ENCODE measurements at regions not wholly inside any gene's neighbourhood (a gene's known extent, or its start where the extent isn't known, plus 50 kb on each side); places are given as distances from the start of the nearest gene placed in this dataset.

GRCh38 chr3:13134879-13135206 lies 61.6 kb upstream of the IQSEC1 start:
- H3K36me3 ChIP-seq (ENCODE audit: control insufficient read depth, insufficient read depth, low read length) = no peaks in the 10 kb centered on the region
- H3K27me3 ChIP-seq (ENCODE audit: control insufficient read depth, insufficient read depth, low read length, poor library complexity, severe bottlenecking) = no peaks in the 10 kb centered on the region
- no peaks in the 10 kb centered on the region for H3K9me3 ChIP-seq (ENCODE audit: control insufficient read depth, low read length)
- no peak overlapping the region for H3K27ac ChIP-seq (ENCODE audit: low read depth, low read length)
- no peaks in the 10 kb centered on the region for H3K9me3 Mint-ChIP-seq
- no peaks in the 10 kb centered on the region for H3K4me1 Mint-ChIP-seq
- H3K27ac Mint-ChIP-seq = no peak overlapping the region
- no peak for DNase-seq
- WGBS, 2 experiments (ENCODE audit: insufficient coverage in 1 of 2, insufficient read length in 1 of 2) = 92 to 94% methylated on average over 8 of the region's 8 CpGs
- no peak overlapping the region for H3K4me3 Mint-ChIP-seq
- no peaks in the 10 kb centered on the region for H3K36me3 Mint-ChIP-seq (ENCODE audit: low read depth)
- H3K4me3 ChIP-seq (ENCODE audit: low read length) = no peak overlapping the region
- TF ChIP-seq CTCF (conservative IDR thresholded peaks at IDR 0.05) = no peak
- no peak overlapping the region for H3K9ac ChIP-seq (ENCODE audit: extremely low read depth, low read length, poor library complexity, severe bottlenecking)
- no peaks in the 10 kb centered on the region for H3K4me1 ChIP-seq (ENCODE audit: control insufficient read depth, insufficient read depth, low read length)
- no peaks in the 10 kb centered on the region for H3K27me3 Mint-ChIP-seq (ENCODE audit: insufficient read depth)

GRCh38 chr3:13134166-13134878 lies 61.1 kb upstream of the IQSEC1 start:
- Histone ChIP-seq H3K9ac (ENCODE audit: extremely low read depth, low read length, poor library complexity, severe bottlenecking) (no peak overlapping the region), H3K27me3 (ENCODE audit: control insufficient read depth, insufficient read depth, low read length, poor library complexity, severe bottlenecking) (no peaks in the 10 kb centered on the region), H3K36me3 (ENCODE audit: control insufficient read depth, insufficient read depth, low read length) (no peaks in the 10 kb centered on the region), H3K4me3 (ENCODE audit: low read length) (no peak overlapping the region), H3K27ac (ENCODE audit: low read depth, low read length) (no peak overlapping the region), H3K9me3 (ENCODE audit: control insufficient read depth, low read length) (no peaks in the 10 kb centered on the region), H3K4me1 (ENCODE audit: control insufficient read depth, insufficient read depth, low read length) (no peaks in the 10 kb centered on the region)
- no peaks in the 10 kb centered on the region for H3K36me3 Mint-ChIP-seq (ENCODE audit: low read depth)
- H3K4me1 Mint-ChIP-seq = no peaks in the 10 kb centered on the region
- H3K9me3 Mint-ChIP-seq = no peaks in the 10 kb centered on the region
- H3K4me3 Mint-ChIP-seq = no peak overlapping the region
- 88 to 91% methylated on average over 5 to 12 of the region's 12 CpGs for WGBS, 2 experiments (ENCODE audit: insufficient coverage in 1 of 2, insufficient read length in 1 of 2)
- no peak overlapping the region for H3K27ac Mint-ChIP-seq
- no peak for TF ChIP-seq CTCF (conservative IDR thresholded peaks at IDR 0.05)
- H3K27me3 Mint-ChIP-seq (ENCODE audit: insufficient read depth) = no peaks in the 10 kb centered on the region
- peak; percentile 34 for DNase-seq

GRCh38 chr3:13133471-13133981 lies 60.3 kb upstream of the IQSEC1 start:
- no peaks in the 10 kb centered on the region for H3K4me1 Mint-ChIP-seq
- H3K9me3 Mint-ChIP-seq = no peaks in the 10 kb centered on the region
- Histone ChIP-seq H3K9ac (ENCODE audit: extremely low read depth, low read length, poor library complexity, severe bottlenecking) (no peak overlapping the region), H3K36me3 (ENCODE audit: control insufficient read depth, insufficient read depth, low read length) (no peaks in the 10 kb centered on the region), H3K4me1 (ENCODE audit: control insufficient read depth, insufficient read depth, low read length) (no peaks in the 10 kb centered on the region), H3K9me3 (ENCODE audit: control insufficient read depth, low read length) (no peaks in the 10 kb centered on the region), H3K4me3 (ENCODE audit: low read length) (no peak overlapping the region), H3K27ac (ENCODE audit: low read depth, low read length) (no peak overlapping the region), H3K27me3 (ENCODE audit: control insufficient read depth, insufficient read depth, low read length, poor library complexity, severe bottlenecking) (no peaks in the 10 kb centered on the region)
- H3K4me3 Mint-ChIP-seq = no peak overlapping the region
- no peaks in the 10 kb centered on the region for H3K27me3 Mint-ChIP-seq (ENCODE audit: insufficient read depth)
- WGBS, 2 experiments (ENCODE audit: insufficient coverage in 1 of 2, insufficient read length in 1 of 2) = 89 to 93% methylated on average over 9 to 14 of the region's 14 CpGs
- H3K36me3 Mint-ChIP-seq (ENCODE audit: low read depth) = no peaks in the 10 kb centered on the region
- peak; percentile 18 for DNase-seq
- no peak for TF ChIP-seq CTCF (conservative IDR thresholded peaks at IDR 0.05)
- no peak overlapping the region for H3K27ac Mint-ChIP-seq

Measured in endodermal cell (in vitro differentiated cells).